ENCODE measurements at regions not wholly inside any gene's neighbourhood (a gene's known extent, or its start where the extent isn't known, plus 50 kb on each side); places are given as distances from the start of the nearest gene placed in this dataset.

DNA sequence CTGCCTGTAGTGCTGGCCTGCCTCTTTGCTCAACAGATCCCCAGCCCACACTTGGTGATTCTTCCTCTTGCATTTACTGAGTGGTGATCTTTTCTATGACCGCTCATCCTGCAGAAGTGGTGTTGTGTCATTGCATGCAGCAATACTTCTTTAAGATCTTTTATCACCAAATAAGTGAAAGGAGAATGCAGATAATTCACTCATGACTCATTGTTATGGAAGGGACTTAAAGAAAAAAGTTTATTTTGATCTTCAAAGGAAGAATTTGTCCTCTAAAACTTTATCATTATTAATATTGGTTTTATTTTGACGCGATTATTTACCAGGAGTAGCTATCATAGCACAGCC lies 489.1 kb upstream of the CELF2 start:
- TF ChIP-seq, protein P1, sequence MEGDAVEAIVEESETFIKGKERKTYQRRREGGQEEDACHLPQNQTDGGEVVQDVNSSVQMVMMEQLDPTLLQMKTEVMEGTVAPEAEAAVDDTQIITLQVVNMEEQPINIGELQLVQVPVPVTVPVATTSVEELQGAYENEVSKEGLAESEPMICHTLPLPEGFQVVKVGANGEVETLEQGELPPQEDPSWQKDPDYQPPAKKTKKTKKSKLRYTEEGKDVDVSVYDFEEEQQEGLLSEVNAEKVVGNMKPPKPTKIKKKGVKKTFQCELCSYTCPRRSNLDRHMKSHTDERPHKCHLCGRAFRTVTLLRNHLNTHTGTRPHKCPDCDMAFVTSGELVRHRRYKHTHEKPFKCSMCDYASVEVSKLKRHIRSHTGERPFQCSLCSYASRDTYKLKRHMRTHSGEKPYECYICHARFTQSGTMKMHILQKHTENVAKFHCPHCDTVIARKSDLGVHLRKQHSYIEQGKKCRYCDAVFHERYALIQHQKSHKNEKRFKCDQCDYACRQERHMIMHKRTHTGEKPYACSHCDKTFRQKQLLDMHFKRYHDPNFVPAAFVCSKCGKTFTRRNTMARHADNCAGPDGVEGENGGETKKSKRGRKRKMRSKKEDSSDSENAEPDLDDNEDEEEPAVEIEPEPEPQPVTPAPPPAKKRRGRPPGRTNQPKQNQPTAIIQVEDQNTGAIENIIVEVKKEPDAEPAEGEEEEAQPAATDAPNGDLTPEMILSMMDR (IDR thresholded peaks at IDR 0.05): no peak
- no peak for TF ChIP-seq POLR2A (IDR thresholded peaks at IDR 0.05)
